ENCODE measurements at regions not wholly inside any gene's neighbourhood (a gene's known extent, or its start where the extent isn't known, plus 50 kb on each side); places are given as distances from the start of the nearest gene placed in this dataset.
A peak's percentile ranks its signal among the peaks of the same experiment; 100 is the strongest.
"Not testable (repeated sequence)": the region's sequence is repeated elsewhere in the genome, so short reads cannot be mapped to it uniquely, and the experiment has no call there.

GRCh38 chr11:128036006-128036405 is 551.4 kb downstream of the ETS1 start:
- DNase-seq (ENCODE audit: low spot score in 2 of 2) (no peak), ATAC-seq (ENCODE audit: low read depth) (no peak)
- Mint-ChIP-seq H3K4me1 (peaks cover 13% of the 10 kb centered on the region), H3K27ac (no peak overlapping the region), H3K4me3 (no peak overlapping the region), H3K27me3 (peaks cover 18% of the 10 kb centered on the region), H3K36me3 (no peaks in the 10 kb centered on the region), H3K9me3 (no peaks in the 10 kb centered on the region)

DNA sequence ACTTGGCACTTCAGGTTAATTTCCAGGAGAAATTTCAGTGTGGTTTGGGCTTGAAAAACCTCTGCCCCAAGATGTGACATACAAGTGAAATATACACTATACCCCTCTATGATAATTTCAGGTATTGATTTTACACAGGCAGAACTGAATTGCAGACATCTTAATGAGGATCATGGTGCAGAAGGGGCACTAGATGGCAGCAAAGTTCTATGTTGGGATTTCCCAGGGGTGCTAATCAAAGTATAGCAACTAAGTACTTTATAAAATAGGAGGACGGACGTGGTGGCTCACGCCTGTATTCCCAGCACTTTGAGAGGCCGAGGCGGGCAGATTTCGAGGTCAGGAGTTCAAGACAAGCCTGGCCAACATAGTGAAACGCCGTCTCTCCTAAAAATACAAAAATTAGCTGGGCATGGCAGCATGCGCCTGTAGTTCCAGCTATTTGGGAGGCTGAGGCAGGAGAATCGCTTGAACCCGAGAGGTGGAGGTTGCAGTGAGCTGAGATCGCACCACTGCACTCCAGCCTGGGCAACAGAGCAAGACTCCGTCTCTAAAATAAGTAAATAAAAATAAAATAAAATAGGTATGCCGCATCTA is 555.7 kb downstream of the ETS1 start:
- not testable (repeated sequence) for H3K27ac Mint-ChIP-seq, H3K4me1 Mint-ChIP-seq, H3K9me3 Mint-ChIP-seq, H3K36me3 Mint-ChIP-seq, H3K4me3 Mint-ChIP-seq
- ATAC-seq (ENCODE audit: low read depth) (peak; percentile 86), DNase-seq (ENCODE audit: low spot score in 2 of 2) (peak; percentile 43 to 48)
- peaks cover 18% of the 10 kb centered on the region for H3K27me3 Mint-ChIP-seq

GRCh38 chr11:128029219-128029722 is 558.1 kb downstream of the ETS1 start:
- Mint-ChIP-seq H3K27ac (no peak overlapping the region), H3K36me3 (no peaks in the 10 kb centered on the region), H3K4me3 (no peak overlapping the region), H3K4me1 (peaks cover 2% of the 10 kb centered on the region), H3K9me3 (no peaks in the 10 kb centered on the region), H3K27me3 (peaks cover 22% of the 10 kb centered on the region)
- DNase-seq (ENCODE audit: low spot score in 2 of 2), result no peak
- ATAC-seq (ENCODE audit: low read depth), result no peak

- no peak overlapping the region for H3K4me3 Mint-ChIP-seq
- no peaks in the 10 kb centered on the region for H3K9me3 Mint-ChIP-seq
- no peak for ATAC-seq (ENCODE audit: low read depth)
These were observed 560.8 kb downstream of the ETS1 start for GRCh38 chr11:128026596-128026995.

GRCh38 chr11:128022761-128023160 is 564.6 kb downstream of the ETS1 start:
- H3K36me3 Mint-ChIP-seq, result no peaks in the 10 kb centered on the region
- no peaks in the 10 kb centered on the region for H3K4me1 Mint-ChIP-seq
- peaks cover 19% of the 10 kb centered on the region for H3K27me3 Mint-ChIP-seq
- H3K9me3 Mint-ChIP-seq, result no peaks in the 10 kb centered on the region
- DNase-seq (ENCODE audit: low spot score in 2 of 2) (no peak), ATAC-seq (ENCODE audit: low read depth) (no peak)
- no peak overlapping the region for H3K27ac Mint-ChIP-seq
- no peak overlapping the region for H3K4me3 Mint-ChIP-seq

More at GRCh38 chr11:128026596-128026995, 560.8 kb downstream of the ETS1 start:
- peaks cover 2% of the 10 kb centered on the region for H3K4me1 Mint-ChIP-seq
- H3K27ac Mint-ChIP-seq, result no peak overlapping the region
- DNase-seq (ENCODE audit: low spot score in 2 of 2), result no peak
- peaks cover 21% of the 10 kb centered on the region for H3K27me3 Mint-ChIP-seq
- H3K36me3 Mint-ChIP-seq, result no peaks in the 10 kb centered on the region

- H3K36me3 Mint-ChIP-seq, result no peaks in the 10 kb centered on the region
- H3K27ac Mint-ChIP-seq, result no peak overlapping the region
- no peak overlapping the region for H3K4me3 Mint-ChIP-seq
- ATAC-seq (ENCODE audit: low read depth) (no peak), DNase-seq (ENCODE audit: low spot score in 2 of 2) (no peak)
- H3K4me1 Mint-ChIP-seq, result no peaks in the 10 kb centered on the region
- H3K9me3 Mint-ChIP-seq, result no peaks in the 10 kb centered on the region
- peaks cover 16% of the 10 kb centered on the region for H3K27me3 Mint-ChIP-seq
These were observed 565.4 kb downstream of the ETS1 start for GRCh38 chr11:128022007-128022368.

GRCh38 chr11:128021349-128022006 is 565.9 kb downstream of the ETS1 start:
- Mint-ChIP-seq H3K27ac (no peak overlapping the region), H3K4me3 (no peak overlapping the region), H3K4me1 (no peaks in the 10 kb centered on the region), H3K9me3 (no peaks in the 10 kb centered on the region), H3K36me3 (no peaks in the 10 kb centered on the region), H3K27me3 (peaks cover 14% of the 10 kb centered on the region)
- ATAC-seq (ENCODE audit: low read depth) (no peak), DNase-seq (ENCODE audit: low spot score in 2 of 2) (no peak)

GRCh38 chr11:128018692-128019091 is 568.7 kb downstream of the ETS1 start:
- Mint-ChIP-seq H3K27ac (no peak overlapping the region), H3K36me3 (no peaks in the 10 kb centered on the region), H3K4me1 (peaks cover 4% of the 10 kb centered on the region), H3K4me3 (no peak overlapping the region), H3K27me3 (peaks cover 13% of the 10 kb centered on the region), H3K9me3 (no peaks in the 10 kb centered on the region)
- DNase-seq (ENCODE audit: low spot score in 2 of 2) (no peak), ATAC-seq (ENCODE audit: low read depth) (no peak)

DNA sequence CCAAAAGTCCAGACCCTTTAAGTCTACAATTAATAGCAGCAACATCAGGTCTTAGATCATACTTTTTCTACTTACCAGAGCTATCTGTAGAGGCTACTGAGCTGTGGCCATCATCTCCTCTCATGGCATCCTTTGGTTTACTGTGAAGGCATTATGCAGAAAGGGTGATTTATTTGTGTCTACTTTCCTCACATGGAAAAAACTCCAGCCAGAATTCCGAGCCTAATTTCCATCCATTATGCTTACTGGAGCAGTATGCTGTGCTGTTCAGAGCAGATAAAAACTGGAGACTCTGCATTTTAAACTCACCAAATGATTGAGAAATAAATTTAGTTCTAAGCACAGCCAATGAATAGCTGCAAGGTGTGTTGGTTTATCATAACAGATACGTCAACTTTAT is 581.8 kb downstream of the ETS1 start:
- Mint-ChIP-seq H3K27me3 (peaks cover 11% of the 10 kb centered on the region), H3K4me3 (no peak overlapping the region), H3K9me3 (peaks cover 15% of the 10 kb centered on the region), H3K27ac (no peak overlapping the region), H3K36me3 (no peaks in the 10 kb centered on the region), H3K4me1 (no peaks in the 10 kb centered on the region)
- ATAC-seq (ENCODE audit: low read depth) (no peak), DNase-seq (ENCODE audit: low spot score in 2 of 2) (no peak)

DNA sequence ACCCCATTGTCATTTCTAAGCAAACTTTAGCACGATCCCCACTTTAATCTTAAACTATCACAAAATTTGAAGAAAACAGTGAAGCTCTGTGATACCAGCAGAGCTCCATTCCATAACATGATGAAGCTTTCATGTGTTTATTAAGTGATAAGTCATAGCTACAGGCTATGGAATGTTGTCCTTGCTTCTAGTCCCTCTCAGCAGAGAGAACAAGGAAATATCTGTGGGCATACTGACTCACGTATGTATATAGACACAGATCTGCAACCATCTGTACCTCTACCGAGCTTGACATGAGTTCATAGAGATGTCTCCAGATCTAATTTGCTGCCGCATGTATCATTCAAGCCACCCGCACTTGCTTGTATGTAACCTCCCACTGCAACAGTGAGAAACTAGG is 588.9 kb downstream of the ETS1 start:
- Mint-ChIP-seq H3K27me3 (no peaks in the 10 kb centered on the region), H3K4me1 (no peaks in the 10 kb centered on the region)

DNA sequence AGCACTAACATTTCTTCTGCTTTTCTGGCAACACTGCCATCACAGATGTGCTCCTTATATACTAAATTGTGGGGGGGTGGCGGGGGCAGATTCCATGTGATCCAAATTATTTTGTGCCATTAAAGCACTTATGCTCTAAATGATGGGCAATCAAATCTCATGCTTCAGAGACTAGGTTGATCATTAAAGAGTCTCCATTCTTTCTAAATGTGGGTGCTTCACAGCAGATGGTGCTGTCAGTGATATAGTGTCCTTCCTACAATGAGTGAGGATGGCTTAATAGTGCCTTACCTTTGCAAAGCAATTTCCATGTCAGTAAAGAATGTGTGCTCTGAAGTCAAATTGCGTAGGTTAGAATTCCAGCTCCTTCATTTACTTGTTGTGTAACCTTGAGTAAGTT is 589.8 kb downstream of the ETS1 start:
- ATAC-seq (ENCODE audit: low read depth) (no peak), DNase-seq (ENCODE audit: low spot score in 2 of 2) (no peak)
- Mint-ChIP-seq H3K4me1 (no peaks in the 10 kb centered on the region), H3K27ac (no peak overlapping the region), H3K27me3 (no peaks in the 10 kb centered on the region), H3K4me3 (no peak overlapping the region), H3K36me3 (no peaks in the 10 kb centered on the region), H3K9me3 (peaks cover 2% of the 10 kb centered on the region)

More for the DNA sequence above, 588.9 kb downstream of the ETS1 start:
- H3K36me3 Mint-ChIP-seq, result no peaks in the 10 kb centered on the region
- ATAC-seq (ENCODE audit: low read depth) (no peak), DNase-seq (ENCODE audit: low spot score in 2 of 2) (no peak)
- H3K4me3 Mint-ChIP-seq, result no peak overlapping the region
- H3K27ac Mint-ChIP-seq, result no peak overlapping the region
- H3K9me3 Mint-ChIP-seq, result peaks cover 2% of the 10 kb centered on the region

DNA sequence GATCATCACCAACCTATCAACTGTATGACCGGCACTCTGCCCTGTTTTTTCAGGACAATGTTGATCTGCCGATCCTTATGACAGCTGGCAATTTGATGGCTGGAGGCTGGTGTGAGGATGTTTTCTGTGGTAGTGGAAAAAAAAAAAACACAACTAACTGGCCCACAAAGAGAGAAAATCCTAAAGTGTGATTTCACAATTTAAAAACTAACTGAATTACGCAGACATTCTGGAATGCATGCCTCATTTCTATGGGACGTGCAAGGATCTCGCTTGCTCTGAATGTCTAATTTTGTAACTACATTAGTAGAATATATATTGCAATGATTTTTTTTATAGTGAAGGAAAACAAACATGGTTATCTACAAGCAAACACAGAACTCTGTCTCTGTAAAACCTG is 590.5 kb downstream of the ETS1 start:
- Mint-ChIP-seq H3K4me3 (no peak overlapping the region), H3K9me3 (peaks cover 2% of the 10 kb centered on the region), H3K27me3 (no peaks in the 10 kb centered on the region), H3K36me3 (no peaks in the 10 kb centered on the region), H3K27ac (no peak overlapping the region), H3K4me1 (no peaks in the 10 kb centered on the region)
- ATAC-seq (ENCODE audit: low read depth), result no peak
- no peak for DNase-seq (ENCODE audit: low spot score in 2 of 2)

DNA sequence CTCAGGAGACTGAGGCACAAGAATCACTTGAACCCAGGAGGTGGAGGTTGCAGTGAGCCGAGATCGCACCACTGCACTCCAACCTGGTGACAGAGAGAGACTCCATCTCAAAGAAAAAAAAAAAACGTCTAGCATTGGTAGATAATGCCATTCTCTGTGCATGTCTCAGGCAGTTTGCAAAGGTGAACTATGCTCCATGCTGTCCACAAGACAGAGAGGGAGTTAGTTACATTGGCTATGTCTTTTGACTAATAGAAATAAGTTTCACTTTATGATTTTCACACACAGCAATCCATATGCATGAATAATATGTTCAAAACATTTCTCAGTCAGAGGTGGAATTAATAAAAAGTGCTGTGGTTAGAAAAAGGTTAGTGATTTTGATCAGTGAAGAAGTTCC is 591.4 kb downstream of the ETS1 start:
- no peak overlapping the region for H3K4me3 Mint-ChIP-seq
- H3K27ac Mint-ChIP-seq, result no peak overlapping the region
- H3K36me3 Mint-ChIP-seq, result no peaks in the 10 kb centered on the region
- H3K9me3 Mint-ChIP-seq, result peaks cover 2% of the 10 kb centered on the region
- H3K27me3 Mint-ChIP-seq, result no peaks in the 10 kb centered on the region
- ATAC-seq (ENCODE audit: low read depth) (no peak), DNase-seq (ENCODE audit: low spot score in 2 of 2) (no peak)
- H3K4me1 Mint-ChIP-seq, result no peaks in the 10 kb centered on the region

- H3K4me3 Mint-ChIP-seq, result no peak overlapping the region
- H3K27me3 Mint-ChIP-seq, result peaks cover 2% of the 10 kb centered on the region
- H3K4me1 Mint-ChIP-seq, result no peaks in the 10 kb centered on the region
- no peak overlapping the region for H3K27ac Mint-ChIP-seq
- no peak for ATAC-seq (ENCODE audit: low read depth)
- no peak for DNase-seq (ENCODE audit: low spot score in 2 of 2)
- peaks cover 2% of the 10 kb centered on the region for H3K9me3 Mint-ChIP-seq
- H3K36me3 Mint-ChIP-seq, result no peaks in the 10 kb centered on the region
These were observed 592.6 kb downstream of the ETS1 start for GRCh38 chr11:127994736-127995135.

GRCh38 chr11:127993788-127994187 is 593.6 kb downstream of the ETS1 start:
- H3K4me1 Mint-ChIP-seq, result no peaks in the 10 kb centered on the region
- no peak for DNase-seq (ENCODE audit: low spot score in 2 of 2)
- H3K27me3 Mint-ChIP-seq, result peaks cover 2% of the 10 kb centered on the region
- H3K4me3 Mint-ChIP-seq, result no peak overlapping the region
- no peaks in the 10 kb centered on the region for H3K9me3 Mint-ChIP-seq
- no peak for ATAC-seq (ENCODE audit: low read depth)
- no peak overlapping the region for H3K27ac Mint-ChIP-seq
- H3K36me3 Mint-ChIP-seq, result no peaks in the 10 kb centered on the region
